Activated CD4-positive, CD25-positive, alpha-beta regulatory T cell treated with anti-CD3 and anti-CD28 coated beads, Interleukin-2, amount 50 U/mL, for 16 hours (primary cell): ENCODE measurements at regions not wholly inside any gene's neighbourhood (a gene's known extent, or its start where the extent isn't known, plus 50 kb on each side); places are given as distances from the start of the nearest gene placed in this dataset.

Experiments used
- DNase-seq: peaks from one replicate; pipeline ENCODE4 v3.0.0-alpha.2; 2020; ENCODE audit warnings: low read depth, low spot score

DNA sequence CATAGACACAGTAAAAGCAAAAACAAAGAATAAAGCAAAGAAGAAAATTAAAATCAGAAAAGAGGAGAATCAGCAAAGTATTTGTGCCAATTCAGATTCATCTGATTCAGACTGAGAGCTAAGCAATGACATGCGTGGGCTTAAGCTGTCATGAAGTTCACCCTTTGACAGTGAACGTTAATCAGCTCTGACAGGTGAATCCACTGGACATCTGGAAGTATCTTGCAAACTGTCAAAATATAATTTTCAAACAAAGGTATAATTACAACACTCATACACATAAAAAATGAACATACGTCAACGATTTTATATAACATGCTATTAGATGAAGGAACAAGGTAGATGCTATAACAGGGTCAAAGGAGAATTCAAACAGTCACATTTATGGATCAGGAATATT lies 596.3 kb upstream of the SALL1 start:
- no peak for DNase-seq

DNA sequence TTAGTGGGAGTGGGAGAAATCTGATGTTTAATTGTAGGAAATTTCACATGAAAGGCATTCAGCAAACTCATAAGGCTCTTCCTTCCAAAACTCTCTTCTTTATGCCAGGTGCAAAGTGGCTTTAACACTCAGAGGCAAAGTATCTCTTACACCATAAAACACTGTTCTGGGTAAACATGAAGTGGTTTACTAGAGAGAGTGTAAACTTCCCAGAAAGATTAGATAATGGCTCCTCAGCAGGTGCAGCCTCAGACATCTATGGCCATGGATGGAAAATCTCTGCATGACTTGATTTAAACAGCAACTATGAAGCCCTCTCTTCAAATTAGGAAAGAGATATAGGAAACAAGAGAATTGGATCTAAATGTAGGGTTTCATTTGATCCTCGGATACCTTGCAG lies 583.1 kb upstream of the SALL1 start:
- DNase-seq: no peak

DNA sequence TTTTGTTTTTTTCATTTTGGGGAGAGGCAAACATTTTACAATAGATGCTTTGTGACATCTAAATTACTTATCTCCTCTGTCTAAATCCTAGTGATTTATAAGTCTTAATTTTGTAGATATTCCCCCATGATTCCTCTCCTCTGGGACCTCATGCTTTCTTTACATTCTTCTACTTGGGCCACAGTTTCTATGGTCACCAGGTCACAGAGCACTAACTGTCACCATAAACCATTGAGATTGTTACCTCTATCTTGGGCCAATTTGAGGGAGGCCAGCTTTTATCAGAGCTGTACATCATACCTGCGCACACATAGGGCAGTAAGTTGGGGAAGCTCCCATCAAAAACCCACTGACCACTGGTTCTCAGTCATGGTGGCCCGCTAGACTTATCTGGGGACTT lies 582.1 kb upstream of the SALL1 start:
- no peak for DNase-seq

- no peak for DNase-seq
Measured at GRCh38 chr16:51731160-51731559, 580.1 kb upstream of the SALL1 start.

DNA sequence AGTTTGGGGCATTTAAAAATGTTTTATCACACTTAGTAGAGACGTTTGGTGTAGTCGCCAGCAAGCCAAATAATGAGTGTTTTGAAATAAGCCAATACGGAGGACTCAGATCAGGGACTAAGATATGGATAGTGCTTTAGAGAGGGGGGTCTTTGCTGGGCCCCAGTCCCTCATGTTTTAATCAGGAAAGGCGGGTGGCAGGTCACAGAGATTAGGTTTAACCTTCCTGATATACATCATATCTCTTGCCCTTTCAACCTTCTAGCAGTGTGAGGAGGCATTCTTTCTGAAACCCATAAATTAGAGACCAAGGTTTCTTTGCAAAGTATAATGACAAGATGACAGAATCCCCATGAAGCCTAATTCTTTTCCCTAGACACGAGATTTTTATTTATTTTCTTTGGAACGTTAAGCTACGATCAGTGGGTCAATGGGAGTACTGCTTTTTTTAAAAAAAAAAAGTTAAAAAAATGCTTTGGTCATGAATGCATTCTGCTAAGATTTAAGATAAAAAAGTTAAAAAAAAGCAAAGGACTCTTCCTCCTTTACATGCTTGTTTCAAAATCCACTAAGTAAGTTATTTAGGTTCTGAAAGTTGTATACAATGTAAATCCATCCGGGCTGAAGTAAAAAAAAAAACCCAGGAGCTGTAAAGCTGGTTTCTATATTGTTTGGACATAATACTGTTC lies 572.1 kb upstream of the SALL1 start:
- no peak for DNase-seq

DNA sequence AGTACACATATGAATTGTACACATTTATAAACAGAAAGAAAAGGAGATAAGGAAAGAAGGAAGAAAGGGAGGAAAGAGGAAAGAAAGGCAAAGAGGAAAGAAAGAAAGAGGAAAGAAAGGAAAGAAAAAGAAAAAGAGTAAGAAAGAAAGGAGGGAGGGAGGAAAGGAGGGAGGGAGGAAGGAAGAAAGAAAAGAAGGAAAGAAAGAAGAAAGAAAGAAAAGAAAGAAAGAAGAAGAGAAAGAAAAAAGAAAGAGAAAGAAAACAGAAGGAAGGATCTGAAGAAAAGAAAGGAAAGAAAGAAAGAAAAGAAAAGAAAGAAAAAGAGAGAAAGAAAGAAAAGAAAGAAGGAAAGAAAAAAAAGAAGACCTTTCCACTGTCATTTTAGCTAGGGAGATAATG lies 571.4 kb upstream of the SALL1 start:
- DNase-seq: no peak

- DNase-seq: no peak
Measured at GRCh38 chr16:51719376-51719775, 568.3 kb upstream of the SALL1 start.

GRCh38 chr16:51716195-51716594 lies 565.1 kb upstream of the SALL1 start:
- no peak for DNase-seq

DNA sequence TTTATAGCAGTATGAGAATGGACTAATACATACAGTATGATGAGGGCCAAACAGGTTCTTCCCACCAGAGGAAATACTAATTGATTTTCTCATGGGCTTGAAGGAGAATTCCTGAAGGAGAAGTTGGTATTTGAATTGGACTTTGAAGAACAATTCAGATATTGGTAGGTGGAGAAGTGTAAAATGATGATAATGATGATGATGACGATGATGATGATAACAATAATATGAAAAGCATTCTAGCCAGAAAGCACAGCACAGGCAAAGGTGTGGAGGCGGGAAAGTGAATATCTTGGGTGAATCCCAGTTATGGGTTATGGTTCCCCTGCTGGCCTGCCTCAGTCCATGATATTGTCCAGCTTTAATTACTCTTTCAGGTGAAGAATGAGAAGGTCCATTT lies 562.4 kb upstream of the SALL1 start:
- DNase-seq: no peak

GRCh38 chr16:51710905-51711563 lies 560.0 kb upstream of the SALL1 start:
- DNase-seq: no peak

DNA sequence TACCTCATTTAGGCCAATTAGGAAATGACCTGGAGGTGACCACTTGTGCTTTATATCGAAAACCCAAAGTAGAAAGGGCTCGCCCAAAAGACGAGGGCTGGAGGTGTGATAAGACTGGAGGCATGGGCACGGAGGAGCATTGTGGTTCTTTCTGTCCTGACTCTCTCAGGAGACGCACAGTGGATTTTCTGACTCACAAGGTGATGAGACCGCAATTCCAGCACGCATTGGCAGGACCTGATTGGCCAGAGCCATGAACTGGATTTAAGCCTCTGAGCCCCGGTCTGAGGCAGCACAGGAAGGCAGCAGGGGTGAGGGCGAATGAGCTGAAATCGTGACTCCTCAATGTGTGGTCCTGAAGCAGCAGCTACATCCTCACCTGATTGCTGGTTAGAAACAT lies 559.1 kb upstream of the SALL1 start:
- DNase-seq: no peak

DNA sequence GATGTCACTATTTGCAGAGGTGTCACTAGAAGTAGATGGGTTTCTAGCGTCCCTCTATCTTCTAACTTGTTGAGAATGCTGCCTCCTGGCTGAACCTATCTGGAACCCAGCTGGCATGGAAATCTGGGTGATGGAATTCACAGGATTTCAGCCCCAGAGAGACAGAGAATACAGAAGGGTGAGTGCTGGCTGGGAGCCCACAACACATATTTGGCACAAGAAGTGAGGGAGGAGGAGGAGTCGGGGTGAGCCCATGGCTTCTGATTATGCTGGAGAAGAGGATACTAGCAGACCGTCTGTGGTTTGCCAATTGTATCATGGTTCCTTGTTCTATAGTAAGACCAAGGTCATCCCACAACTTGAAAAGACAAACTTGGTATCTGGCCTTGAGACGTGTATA lies 557.8 kb upstream of the SALL1 start:
- no peak for DNase-seq

DNA sequence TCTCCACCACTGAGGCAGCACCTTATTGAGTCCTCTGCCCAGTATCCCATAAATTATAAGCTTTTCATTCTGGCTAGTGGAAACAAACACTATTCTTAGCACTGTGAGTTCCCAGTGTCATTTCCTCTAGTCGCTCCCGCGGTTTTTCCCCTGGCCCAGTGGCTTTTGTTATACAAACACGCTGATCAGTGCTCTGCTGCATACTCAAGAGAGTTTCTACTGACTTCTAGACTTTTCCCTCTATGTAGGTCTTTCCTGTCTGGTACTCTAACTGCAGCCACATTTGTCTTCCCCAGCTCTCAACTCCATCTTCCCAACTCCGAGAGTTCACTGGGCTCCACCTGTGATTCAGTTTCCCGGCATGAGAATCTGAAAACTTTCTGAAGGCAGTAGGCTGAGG lies 556.6 kb upstream of the SALL1 start:
- DNase-seq: no peak

GRCh38 chr16:51705142-51705541 lies 554.1 kb upstream of the SALL1 start:
- no peak for DNase-seq

DNA sequence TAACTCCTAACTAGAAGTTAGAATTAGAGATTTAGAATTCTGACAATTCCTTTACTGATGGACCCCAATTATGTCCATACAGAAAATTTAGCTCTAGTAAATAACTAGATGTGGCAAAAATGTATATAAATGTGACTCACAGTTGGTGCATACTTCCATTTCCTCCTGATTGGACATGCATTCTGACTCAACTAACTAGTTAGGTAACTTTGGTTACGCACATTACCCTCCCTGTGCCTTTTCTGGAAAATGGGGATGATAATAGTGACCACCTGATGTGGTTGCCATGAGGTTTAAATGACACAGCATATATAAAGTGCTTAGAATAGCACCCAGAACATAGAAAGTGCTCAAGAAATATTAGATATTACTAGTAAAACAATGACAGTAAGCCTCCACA lies 550.0 kb upstream of the SALL1 start:
- DNase-seq: no peak

DNA sequence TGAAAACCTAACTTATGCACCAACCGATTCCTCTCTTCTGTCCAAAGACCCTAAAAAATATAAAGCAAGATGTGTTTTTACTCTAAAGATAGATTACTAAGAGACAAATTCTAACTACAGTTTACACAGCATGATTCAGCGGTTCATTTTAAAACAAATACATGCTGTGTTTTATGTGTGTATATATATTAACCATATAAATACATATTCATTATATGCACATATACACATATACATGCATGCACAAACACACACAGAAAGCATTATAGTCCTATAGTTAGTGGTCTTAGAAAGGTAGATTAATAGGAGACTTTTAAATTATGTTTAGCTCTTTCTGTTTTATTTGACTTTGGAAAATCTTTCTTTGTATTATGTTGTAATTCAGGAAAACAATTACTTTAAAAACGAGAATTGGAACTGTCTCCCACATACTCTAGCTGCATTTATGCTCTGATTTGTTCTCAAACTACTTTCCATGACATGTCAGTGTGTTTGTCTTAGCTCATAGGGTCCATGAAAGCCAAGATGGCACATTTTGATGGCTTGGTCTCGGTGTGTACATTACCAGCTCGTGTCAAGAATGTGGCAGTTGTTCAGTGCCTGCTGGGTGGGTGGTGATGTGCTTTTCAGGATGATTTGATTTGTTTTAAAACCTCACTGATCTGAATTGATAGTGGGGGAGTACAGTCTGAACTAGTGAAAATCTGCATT lies 548.8 kb upstream of the SALL1 start:
- no peak for DNase-seq

DNA sequence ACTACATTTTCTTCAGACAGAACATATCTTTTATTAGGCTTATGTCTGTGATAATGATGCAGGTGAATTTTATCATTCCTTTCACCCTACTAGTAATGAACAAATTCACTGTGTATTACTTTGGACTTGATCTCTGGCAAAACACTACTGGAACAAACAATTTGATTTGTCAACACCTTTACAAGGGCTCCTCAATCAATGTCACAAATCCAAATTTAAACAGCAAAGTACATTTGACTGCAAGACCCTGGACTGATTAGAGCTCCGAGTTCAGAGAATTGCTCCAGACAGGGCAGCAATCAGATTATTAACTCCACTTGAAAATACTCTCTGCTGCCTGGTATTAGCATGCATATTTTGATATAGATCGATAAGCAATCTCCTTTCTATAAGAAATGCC lies 547.6 kb upstream of the SALL1 start:
- DNase-seq: no peak

- no peak for DNase-seq
Measured at GRCh38 chr16:51697454-51697853, 546.4 kb upstream of the SALL1 start.

GRCh38 chr16:51696376-51696775 lies 545.3 kb upstream of the SALL1 start:
- DNase-seq: no peak

- DNase-seq: no peak
Measured at GRCh38 chr16:51691109-51691508, 540.0 kb upstream of the SALL1 start.

DNA sequence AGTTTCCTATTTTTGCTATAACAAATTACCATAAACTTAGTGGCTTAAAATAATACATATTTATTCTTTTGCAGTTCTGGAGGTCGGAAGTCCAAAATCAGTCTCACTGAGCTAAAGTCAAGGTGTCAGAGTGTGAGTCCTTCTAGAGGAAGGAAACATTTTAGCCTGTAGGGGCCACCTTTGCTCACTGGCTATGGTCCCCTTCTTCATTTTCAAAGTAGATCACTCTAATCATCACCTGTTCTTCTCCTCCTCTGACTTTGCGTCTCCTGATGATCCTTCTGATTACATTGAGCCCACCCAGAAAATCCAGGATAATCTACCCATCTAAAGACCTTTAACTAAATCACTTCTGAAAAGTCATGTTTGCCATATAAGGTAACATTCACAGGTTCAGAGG lies 534.4 kb upstream of the SALL1 start:
- no peak for DNase-seq

DNA sequence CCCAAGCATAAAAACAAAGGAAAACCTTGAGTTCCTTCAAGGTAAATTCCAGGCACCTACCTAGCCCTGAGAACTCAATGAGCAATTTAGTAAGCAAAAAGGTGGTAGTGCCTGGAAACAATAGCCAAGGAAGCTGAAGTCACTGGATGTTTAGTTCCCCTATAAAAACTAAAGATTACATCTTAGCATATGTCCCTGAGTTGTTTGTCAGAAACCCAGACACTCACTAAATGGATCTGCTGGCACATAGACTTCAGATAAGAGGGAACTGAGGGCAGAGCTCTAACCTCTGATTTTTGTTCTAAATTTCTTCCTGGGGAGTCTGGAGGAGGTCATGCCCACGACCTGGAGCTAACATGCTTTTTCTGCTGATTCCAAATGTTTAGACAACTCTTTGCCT lies 532.8 kb upstream of the SALL1 start:
- no peak for DNase-seq

- DNase-seq: no peak
Measured at GRCh38 chr16:51682905-51683304, 531.8 kb upstream of the SALL1 start.
